NOMO-1 treated with DMSO at 0.1 percent for 48 hours (cell line): ENCODE measurements at regions not wholly inside any gene's neighbourhood (a gene's known extent, or its start where the extent isn't known, plus 50 kb on each side); places are given as distances from the start of the nearest gene placed in this dataset.
"Not testable (repeated sequence)": the region's sequence is repeated elsewhere in the genome, so short reads cannot be mapped to it uniquely, and the experiment has no call there.

ENCODE experiments used
- DNase-seq: peaks from one replicate; lab custom pipeline; 2025; ENCODE audit not compliant: unreplicated experiment; lab: John Stamatoyannopoulos, UW

DNA sequence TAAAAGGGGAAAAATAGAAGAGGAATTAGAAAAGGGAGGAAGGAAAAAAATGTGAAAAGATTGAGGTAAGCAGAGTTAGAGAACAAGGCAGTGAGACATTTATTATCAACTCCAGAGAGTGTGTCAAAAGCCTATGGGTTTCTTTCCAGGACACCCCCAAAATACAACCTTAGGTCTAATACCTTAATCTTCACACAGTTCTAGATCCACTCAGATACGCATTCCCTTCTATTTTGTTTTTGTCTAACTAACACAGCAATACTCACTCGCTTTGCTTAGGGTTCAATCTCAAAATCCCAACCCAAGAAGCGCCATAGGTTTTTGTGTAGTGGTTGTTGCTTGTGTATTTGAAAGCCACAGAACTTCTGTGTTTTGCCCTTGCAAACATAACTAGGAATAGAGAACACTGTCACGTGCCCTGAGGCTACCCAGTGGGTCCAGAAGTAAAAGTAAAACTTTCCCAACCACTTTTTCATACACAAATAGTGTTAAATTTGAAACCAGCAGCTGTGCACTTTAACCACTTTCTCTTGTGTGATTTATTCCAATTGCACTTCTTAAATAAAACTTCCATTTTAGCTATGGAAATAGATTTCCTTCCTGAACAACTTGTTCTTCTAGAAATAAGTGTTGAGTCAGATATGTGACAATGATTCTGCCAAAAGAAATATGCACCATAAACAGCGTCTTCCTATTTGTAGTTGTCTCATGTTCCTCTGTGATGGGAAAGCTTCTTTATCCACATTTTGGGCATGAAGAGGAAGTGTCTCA is 414.7 kb upstream of the GHITM start:
- DNase-seq, result no peak

DNA sequence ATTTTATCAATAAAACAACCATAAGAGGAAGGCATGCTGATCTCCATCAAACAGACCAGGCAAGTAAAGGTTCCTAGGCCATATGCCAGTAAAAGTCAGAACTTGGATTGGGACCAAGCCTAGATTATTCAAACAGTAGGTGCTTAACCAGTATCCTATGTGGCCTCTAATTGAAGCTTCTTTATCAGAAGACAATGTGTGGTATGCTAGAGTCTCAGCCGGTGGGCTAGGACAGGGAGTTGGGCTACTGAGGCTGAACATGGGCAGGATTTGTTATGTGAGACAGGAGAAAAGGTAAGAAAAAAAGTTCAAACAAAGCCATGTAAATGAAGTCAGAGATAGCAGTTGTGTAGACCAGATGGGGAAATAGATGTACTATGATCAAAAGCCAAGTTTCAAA is 413.7 kb upstream of the GHITM start:
- DNase-seq, result no peak

DNA sequence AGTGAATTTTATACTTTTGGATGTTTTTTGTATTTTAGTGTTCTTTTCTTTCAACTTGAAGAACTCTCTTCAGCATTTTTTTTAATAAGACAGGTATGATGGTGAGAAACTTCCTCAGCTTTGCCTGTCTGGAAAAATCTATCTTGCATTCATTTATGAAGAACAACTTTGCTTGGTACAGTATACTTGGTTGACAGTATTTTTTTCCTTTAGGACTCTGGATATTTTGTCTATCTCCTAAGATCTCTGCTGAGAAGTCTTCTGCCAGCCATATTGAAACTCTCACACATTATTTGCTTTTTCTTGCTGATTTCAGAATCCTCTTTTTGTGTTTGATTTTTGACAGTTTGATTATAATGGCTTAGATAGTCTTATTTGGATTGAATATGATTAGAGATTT is 405.0 kb upstream of the GHITM start:
- no peak for DNase-seq

DNA sequence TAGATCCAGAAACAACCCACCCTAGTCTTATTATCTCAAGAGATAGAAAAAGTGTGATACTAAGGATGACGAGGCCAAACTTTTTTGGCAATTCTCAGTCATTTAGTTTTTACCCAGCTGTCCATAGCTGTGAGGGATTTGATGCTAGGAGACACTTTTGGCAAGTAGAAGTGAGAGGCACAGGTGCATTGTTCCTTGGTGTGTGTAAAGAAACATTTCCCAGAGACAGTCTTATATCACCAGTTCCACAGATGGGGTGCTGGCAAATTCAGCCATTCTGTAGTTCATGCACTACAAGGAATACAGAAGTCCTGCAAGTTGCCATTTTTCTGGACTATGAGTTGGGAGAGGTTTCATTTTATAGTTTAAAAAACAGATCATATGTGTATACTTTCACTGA is 403.3 kb upstream of the GHITM start:
- DNase-seq, result no peak

DNA sequence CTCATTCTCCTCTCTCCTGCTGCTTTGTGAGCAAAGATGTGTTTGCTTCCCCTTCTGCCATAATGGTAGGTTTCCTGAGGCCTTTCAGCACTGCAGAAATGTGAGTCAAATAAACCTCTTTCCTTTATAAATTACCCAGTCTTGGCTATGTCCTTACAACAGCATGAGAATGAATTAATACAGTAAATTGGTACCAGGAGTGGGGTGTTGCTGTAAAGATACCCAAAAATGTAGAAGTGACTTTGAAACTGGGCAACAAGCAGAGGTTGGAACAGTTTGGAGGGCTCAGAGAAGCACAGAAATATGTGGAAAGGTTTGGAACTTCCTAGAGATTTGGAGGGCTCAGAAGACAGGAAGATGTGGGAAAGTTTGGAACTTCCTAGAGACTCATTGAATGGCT is 388.7 kb upstream of the GHITM start:
- no peak for DNase-seq

DNA sequence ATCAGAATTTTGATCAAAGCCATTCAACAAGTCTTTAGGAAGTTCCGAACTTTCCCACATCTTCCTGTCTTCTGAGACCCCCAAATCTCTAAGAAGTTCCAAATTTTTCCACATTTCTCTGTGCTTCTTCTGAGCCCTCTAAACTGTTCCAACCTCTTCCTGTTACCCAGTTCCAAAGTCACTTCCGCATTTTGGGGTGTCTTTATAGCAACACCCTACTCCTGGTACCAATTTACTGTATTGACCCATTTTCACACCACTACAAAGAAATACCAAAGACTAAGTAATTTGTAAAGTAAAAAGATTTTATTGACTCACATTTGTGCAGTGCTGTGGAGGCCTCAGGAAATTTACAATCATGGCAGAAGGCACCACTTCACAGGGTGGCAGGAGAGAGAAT is 385.8 kb upstream of the GHITM start:
- no peak for DNase-seq

- no peak for DNase-seq
Observed at GRCh38 chr10:83754857-83755256, 384.5 kb upstream of the GHITM start.

GRCh38 chr10:83760142-83760541 is 379.2 kb upstream of the GHITM start:
- no peak for DNase-seq

- no peak for DNase-seq
Observed at GRCh38 chr10:83764666-83765065, 374.6 kb upstream of the GHITM start.

- DNase-seq, result no peak
Observed at GRCh38 chr10:83765731-83766130, 373.6 kb upstream of the GHITM start.

DNA sequence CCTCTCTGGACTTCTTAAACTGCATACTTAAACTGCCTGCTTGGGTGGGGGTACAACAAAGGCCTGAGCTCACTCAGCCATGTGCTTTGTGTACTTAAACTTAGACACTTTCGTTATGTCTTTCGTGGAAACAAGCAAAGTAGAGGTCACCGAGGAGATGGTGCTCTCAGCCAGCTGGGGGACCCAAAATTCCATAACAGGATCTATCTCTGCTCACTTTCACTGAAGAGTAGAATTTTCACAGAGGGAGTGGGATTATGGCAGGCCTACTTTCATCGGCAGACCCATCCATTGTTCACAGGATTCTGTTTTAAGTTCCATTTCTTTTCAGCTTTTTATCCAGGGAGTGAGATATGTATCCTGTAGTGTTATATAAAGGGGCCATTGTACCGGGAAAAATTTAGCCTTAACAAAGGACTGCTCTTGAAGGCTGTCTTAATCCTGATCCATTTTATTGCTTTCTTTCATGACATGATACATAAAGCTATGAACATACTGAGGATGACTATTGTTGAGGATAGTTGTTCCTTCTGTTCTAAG is 370.0 kb upstream of the GHITM start:
- no peak for DNase-seq

DNA sequence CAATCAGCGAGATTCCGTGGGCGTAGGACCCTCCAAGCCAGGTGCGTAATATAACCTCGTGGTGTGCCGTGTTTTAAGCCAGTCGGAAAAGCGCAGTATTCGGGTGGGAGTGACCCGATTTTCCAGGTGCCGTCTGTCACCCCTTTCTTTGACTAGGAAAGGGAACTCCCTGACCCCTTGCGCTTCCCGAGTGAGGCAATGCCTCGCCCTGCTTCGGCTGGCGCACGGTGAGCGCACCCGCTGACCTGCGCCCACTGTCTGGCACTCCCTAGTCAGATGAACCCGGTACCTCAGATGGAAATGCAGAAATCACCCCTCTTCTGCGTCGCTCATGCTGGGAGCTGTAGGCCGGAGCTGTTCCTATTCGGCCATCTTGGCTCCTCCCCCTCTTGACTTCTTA is 352.6 kb upstream of the GHITM start:
- DNase-seq, result not testable (repeated sequence)

DNA sequence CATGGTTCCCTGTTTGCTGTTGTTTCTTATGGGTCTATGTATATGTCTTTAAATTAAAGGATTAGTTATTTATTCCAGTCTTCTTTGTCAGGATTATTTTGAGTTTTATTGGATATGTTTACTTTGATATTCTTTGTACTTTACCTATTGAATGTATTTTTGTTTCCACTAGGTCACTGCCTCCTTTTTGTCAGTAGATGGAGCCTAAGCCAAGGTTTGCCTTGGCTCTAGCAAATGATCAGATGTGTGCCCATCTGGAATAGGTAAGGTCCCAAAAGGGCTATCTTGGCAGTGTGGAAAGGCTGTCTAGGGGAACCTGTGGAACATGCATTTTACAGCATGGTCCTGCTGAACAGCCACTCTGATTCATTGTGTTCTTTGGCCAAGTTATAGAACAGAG is 337.3 kb upstream of the GHITM start:
- DNase-seq, result no peak

GRCh38 chr10:83806717-83807116 is 332.6 kb upstream of the GHITM start:
- no peak for DNase-seq

DNA sequence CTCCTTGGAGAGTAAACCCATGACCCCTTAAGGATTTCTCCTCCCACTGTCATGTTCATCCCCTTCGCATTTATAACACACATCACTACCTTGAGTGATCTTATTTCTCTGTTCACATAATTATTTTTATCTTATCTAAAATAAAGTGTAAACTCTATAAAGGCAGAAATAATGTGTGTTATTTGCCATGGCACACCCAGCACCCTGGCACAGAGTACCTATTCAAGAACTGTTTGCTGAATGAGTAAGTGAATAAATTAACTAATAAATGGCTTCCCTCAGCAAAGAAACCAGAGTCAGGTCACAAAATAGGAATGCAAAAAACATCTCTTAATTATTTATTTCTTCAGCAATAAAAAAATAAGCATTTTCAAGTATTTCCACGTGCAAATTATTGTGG is 330.3 kb upstream of the GHITM start:
- no peak for DNase-seq

GRCh38 chr10:83816942-83817341 is 322.4 kb upstream of the GHITM start:
- no peak for DNase-seq

DNA sequence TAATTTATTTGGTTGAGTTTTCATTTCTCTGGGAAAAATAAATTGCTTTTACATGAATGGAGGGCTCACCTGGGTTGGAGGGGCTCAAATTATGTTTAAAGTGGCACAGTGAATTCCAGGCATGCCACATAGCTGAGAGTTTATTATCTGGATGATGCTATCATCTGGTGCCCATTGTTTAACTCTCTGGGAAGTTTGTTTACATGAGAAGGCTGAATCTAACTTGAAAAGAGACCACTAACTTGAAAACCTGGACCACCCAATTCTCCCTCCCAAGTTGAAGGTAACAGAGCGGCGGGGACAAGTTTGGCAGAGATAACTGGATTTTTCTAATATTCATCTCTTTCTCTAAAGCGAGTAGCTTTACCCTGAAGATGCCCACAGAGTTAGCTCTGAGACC is 321.5 kb upstream of the GHITM start:
- no peak for DNase-seq

GRCh38 chr10:83819609-83820008 is 319.7 kb upstream of the GHITM start:
- DNase-seq, result no peak

DNA sequence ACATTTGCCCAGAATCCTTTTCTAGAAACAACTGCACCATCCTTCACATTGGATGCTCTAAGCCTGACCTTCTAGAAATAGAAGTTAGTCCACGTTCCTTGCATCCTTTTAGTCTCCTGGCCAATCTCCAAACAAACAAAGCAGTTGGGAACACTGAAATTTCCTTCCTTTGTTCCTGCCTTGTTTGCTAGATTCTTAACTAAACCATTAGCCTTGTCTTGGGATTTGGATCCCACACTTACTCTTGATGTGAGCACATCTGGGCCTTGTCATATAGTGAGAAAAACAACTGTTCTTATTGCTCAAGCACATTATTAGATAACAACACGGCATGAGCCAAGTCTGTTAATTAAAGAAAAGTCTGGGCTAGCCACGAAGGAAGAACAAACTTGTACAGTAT is 319.3 kb upstream of the GHITM start:
- DNase-seq, result no peak

DNA sequence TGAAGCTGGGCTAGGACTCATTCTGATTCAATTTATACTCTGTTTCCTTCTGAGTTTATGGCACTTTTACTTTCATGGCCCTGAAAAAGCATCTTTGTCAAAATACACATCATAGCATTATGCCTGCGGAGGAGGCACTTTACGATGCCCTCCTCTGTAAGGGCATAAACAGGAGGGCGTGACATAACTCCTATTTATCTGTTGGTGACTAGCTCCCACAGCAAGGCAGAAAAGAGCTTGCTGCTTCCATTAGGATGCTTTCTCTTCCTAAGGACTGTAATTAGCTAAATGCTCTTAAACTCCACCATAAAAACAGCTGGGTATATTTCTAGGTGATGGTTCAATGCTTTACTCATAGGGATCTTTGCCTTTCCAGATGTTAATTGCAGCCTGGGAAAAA is 315.2 kb upstream of the GHITM start:
- DNase-seq, result no peak

DNA sequence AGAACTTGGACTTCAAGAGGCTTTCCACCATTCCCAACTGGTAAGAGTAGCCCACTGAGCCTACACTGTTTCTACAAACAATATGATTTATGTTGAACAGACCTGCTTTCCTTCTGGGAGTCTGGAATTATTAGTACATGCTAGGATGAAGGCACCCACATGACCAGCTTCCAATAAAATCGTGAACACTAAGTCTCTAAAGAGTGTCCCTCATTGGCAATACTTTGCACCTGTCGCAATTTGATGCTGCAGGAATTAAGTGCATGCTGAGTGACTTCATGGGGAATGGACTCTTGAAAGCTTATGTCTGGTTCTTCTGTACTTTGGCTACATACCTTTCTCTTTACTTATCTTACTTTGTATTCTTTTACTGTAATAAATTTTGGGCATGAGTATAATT is 305.2 kb upstream of the GHITM start:
- DNase-seq, result no peak

- no peak for DNase-seq
Observed at GRCh38 chr10:83835945-83836745, 303.2 kb upstream of the GHITM start.
